ENCODE measurements at regions not wholly inside any gene's neighbourhood (a gene's known extent, or its start where the extent isn't known, plus 50 kb on each side); places are given as distances from the start of the nearest gene placed in this dataset.

DNA sequence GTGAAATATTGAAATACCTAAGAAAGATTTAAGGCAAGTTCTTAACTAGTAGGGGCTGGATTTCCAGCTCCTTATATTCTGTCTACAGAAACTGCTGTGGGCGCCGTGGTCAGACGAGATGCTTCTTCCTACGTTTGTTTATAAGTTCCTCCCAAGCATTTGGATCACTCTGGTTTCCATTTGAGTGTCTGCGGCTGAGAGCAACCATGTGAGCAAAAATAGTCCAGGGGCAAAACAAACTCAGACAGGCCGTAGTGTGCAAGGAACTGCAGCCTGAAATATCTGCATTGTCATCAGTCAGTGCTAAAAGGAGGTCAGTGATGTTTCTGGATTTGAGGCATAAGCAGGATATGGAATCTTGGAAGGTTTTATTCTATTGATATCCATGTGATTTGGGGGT is 485.9 kb upstream of the JAG1 start:
- TF ChIP-seq, protein P1, sequence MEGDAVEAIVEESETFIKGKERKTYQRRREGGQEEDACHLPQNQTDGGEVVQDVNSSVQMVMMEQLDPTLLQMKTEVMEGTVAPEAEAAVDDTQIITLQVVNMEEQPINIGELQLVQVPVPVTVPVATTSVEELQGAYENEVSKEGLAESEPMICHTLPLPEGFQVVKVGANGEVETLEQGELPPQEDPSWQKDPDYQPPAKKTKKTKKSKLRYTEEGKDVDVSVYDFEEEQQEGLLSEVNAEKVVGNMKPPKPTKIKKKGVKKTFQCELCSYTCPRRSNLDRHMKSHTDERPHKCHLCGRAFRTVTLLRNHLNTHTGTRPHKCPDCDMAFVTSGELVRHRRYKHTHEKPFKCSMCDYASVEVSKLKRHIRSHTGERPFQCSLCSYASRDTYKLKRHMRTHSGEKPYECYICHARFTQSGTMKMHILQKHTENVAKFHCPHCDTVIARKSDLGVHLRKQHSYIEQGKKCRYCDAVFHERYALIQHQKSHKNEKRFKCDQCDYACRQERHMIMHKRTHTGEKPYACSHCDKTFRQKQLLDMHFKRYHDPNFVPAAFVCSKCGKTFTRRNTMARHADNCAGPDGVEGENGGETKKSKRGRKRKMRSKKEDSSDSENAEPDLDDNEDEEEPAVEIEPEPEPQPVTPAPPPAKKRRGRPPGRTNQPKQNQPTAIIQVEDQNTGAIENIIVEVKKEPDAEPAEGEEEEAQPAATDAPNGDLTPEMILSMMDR (IDR thresholded peaks at IDR 0.05; ENCODE audit: low read depth, low read length) = no peak
- no peak for TF ChIP-seq EZH2phosphoT487 (IDR thresholded peaks at IDR 0.05; ENCODE audit: low read depth)

Data from OCI-LY3 (cell line).